ENCODE measurements at regions not wholly inside any gene's neighbourhood (a gene's known extent, or its start where the extent isn't known, plus 50 kb on each side); places are given as distances from the start of the nearest gene placed in this dataset.
"Not testable (repeated sequence)": the region's sequence is repeated elsewhere in the genome, so short reads cannot be mapped to it uniquely, and the experiment has no call there.

GRCh38 chr4:111296466-111296865 is 673.6 kb upstream of the PITX2 start:
- no peak for DNase-seq

- DNase-seq, result no peak
Measured at GRCh38 chr4:111303806-111304205, 680.9 kb upstream of the PITX2 start.

GRCh38 chr4:111323496-111323895 is 700.6 kb upstream of the PITX2 start:
- no peak for DNase-seq

- DNase-seq, result no peak
Measured at GRCh38 chr4:111323916-111324315, 701.0 kb upstream of the PITX2 start.

- DNase-seq, result no peak
Measured at GRCh38 chr4:111326450-111326849, 703.6 kb upstream of the PITX2 start.

- no peak for DNase-seq
Measured at GRCh38 chr4:111330786-111331185, 707.9 kb upstream of the PITX2 start.

- no peak for DNase-seq
Measured at GRCh38 chr4:111334361-111334760, 711.5 kb upstream of the PITX2 start.

GRCh38 chr4:111337186-111337876 is 714.5 kb upstream of the PITX2 start:
- DNase-seq, result not testable (repeated sequence)

- no peak for DNase-seq
Measured at GRCh38 chr4:111359602-111360001, 736.7 kb upstream of the PITX2 start.

GRCh38 chr4:111360906-111361305 is 738.0 kb upstream of the PITX2 start:
- DNase-seq, result no peak

- no peak for DNase-seq
Measured at GRCh38 chr4:111362941-111363361, 740.1 kb upstream of the PITX2 start.

GRCh38 chr4:111377880-111378279 is 755.0 kb upstream of the PITX2 start:
- not testable (repeated sequence) for DNase-seq

- no peak for DNase-seq
Measured at GRCh38 chr4:111388561-111388960, 756.7 kb upstream of the FAM241A start.

- DNase-seq, result no peak
Measured at GRCh38 chr4:111391829-111392228, 753.4 kb upstream of the FAM241A start.

- DNase-seq, result no peak
Measured at GRCh38 chr4:111393781-111394180, 751.5 kb upstream of the FAM241A start.

- DNase-seq, result no peak
Measured at GRCh38 chr4:111398906-111399330, 746.3 kb upstream of the FAM241A start.

- no peak for DNase-seq
Measured at GRCh38 chr4:111399623-111400022, 745.6 kb upstream of the FAM241A start.

- DNase-seq, result no peak
Measured at GRCh38 chr4:111400741-111401140, 744.5 kb upstream of the FAM241A start.

GRCh38 chr4:111404673-111405072 is 740.6 kb upstream of the FAM241A start:
- DNase-seq, result no peak

GRCh38 chr4:111405989-111406388 is 739.3 kb upstream of the FAM241A start:
- DNase-seq, result no peak

GRCh38 chr4:111410571-111410970 is 734.7 kb upstream of the FAM241A start:
- DNase-seq, result no peak

GRCh38 chr4:111417521-111417920 is 727.7 kb upstream of the FAM241A start:
- no peak for DNase-seq

- DNase-seq, result no peak
Measured at GRCh38 chr4:111433441-111433840, 711.8 kb upstream of the FAM241A start.

GRCh38 chr4:111434586-111434985 is 710.7 kb upstream of the FAM241A start:
- no peak for DNase-seq
